H9 (cell line): ENCODE measurements at regions not wholly inside any gene's neighbourhood (a gene's known extent, or its start where the extent isn't known, plus 50 kb on each side); places are given as distances from the start of the nearest gene placed in this dataset.

ENCODE experiments used
- DNase-seq: peaks from one replicate; pipeline ENCODE4 v3.0.0-alpha.2; 2017
- H2AFZ ChIP-seq: one replicate; pipeline ENCODE4 v1.6.1; 2013; ENCODE audit warnings: mild to moderate bottlenecking, low read length, control low read depth, moderate library complexity
- H2AK5ac ChIP-seq: 2 replicates; pipeline ENCODE4 v1.6.1; 2013; ENCODE audit warnings: low read length, control low read depth, mixed read lengths; ENCODE audit not compliant: insufficient read length
- H2BK120ac ChIP-seq: one replicate; pipeline ENCODE4 v1.6.1; 2013; ENCODE audit warnings: low read depth, mild to moderate bottlenecking, low read length, control low read depth, inconsistent platforms; ENCODE audit not compliant: poor library complexity, severe bottlenecking
- H2BK12ac ChIP-seq: 2 replicates; pipeline ENCODE4 v1.6.1; 2013; ENCODE audit warnings: low read length, control low read depth, mixed read lengths, low read depth; ENCODE audit not compliant: insufficient read length
- H2BK15ac ChIP-seq: 2 replicates; pipeline ENCODE4 v1.6.1; 2013; ENCODE audit warnings: low read depth, low read length, control low read depth
- H2BK20ac ChIP-seq: one replicate; pipeline ENCODE4 v1.6.1; 2013; ENCODE audit warnings: low read depth, mild to moderate bottlenecking, low read length, control low read depth, inconsistent platforms; ENCODE audit not compliant: poor library complexity, severe bottlenecking
- H2BK5ac ChIP-seq: 2 replicates; pipeline ENCODE4 v1.6.1; 2013; ENCODE audit warnings: low read length, control low read depth, mixed read lengths; ENCODE audit not compliant: insufficient read length
- H3K14ac ChIP-seq: 2 replicates; pipeline ENCODE4 v1.6.1; 2013; ENCODE audit warnings: low read length, control low read depth; ENCODE audit not compliant: insufficient read depth
- H3K18ac ChIP-seq: 2 replicates; pipeline ENCODE4 v1.6.1; 2013; ENCODE audit warnings: low read depth, mild to moderate bottlenecking, mixed read lengths, low read length, control low read depth; ENCODE audit not compliant: insufficient read length
- H3K23ac ChIP-seq: 2 replicates; pipeline ENCODE4 v1.6.1; 2013; ENCODE audit warnings: low read length, control low read depth, mixed read lengths, low read depth; ENCODE audit not compliant: insufficient read length
- H3K23me2 ChIP-seq: 2 replicates; pipeline ENCODE4 v1.6.1; 2013; ENCODE audit warnings: low read depth, mild to moderate bottlenecking, mixed read lengths, low read length, control low read depth; ENCODE audit not compliant: insufficient read length, poor library complexity, severe bottlenecking
- H3K27ac ChIP-seq: 2 replicates; pipeline ENCODE4 v1.5.1; 2013; ENCODE audit warnings: low read length, control low read depth, mixed read lengths, low read depth; ENCODE audit not compliant: insufficient read length
- H3K27me3 ChIP-seq: 2 replicates; pipeline ENCODE4 v1.6.1; 2013; ENCODE audit warnings: low read length, control low read depth, inconsistent platforms; ENCODE audit not compliant: insufficient read depth
- H3K4ac ChIP-seq: 2 replicates; pipeline ENCODE4 v1.6.1; 2013; ENCODE audit warnings: low read depth, mild to moderate bottlenecking, control low read depth, inconsistent platforms, low read length, moderate library complexity
- H3K4me1 ChIP-seq: 2 replicates; pipeline ENCODE4 v1.6.1; 2013; ENCODE audit warnings: low read length, control low read depth, inconsistent platforms; ENCODE audit not compliant: insufficient read depth
- H3K4me2 ChIP-seq: 2 replicates; pipeline ENCODE4 v1.6.1; 2013; ENCODE audit warnings: low read length, control low read depth, mixed read lengths; ENCODE audit not compliant: insufficient read length, insufficient read depth
- H3K56ac ChIP-seq: 2 replicates; pipeline ENCODE4 v1.6.1; 2013; ENCODE audit warnings: low read depth, mild to moderate bottlenecking, mixed read lengths, low read length, control low read depth; ENCODE audit not compliant: insufficient read length
- H3K79me1 ChIP-seq: 2 replicates; pipeline ENCODE4 v1.6.1; 2013; ENCODE audit warnings: low read depth, mild to moderate bottlenecking, moderate library complexity, low read length, control low read depth, inconsistent platforms; ENCODE audit not compliant: insufficient read depth, poor library complexity, severe bottlenecking
- H3K79me2 ChIP-seq: 2 replicates; pipeline ENCODE4 v1.6.1; 2013; ENCODE audit warnings: low read length, control low read depth, inconsistent platforms; ENCODE audit not compliant: insufficient read depth
- H3K9ac ChIP-seq: 2 replicates; pipeline ENCODE4 v1.6.1; 2013; ENCODE audit warnings: low read length, control low read depth, mixed read lengths; ENCODE audit not compliant: insufficient read length; ENCODE audit errors: extremely low read depth
- H3K9me3 ChIP-seq: one replicate; pipeline ENCODE4 v1.6.1; 2013; ENCODE audit warnings: low read depth, low read length, inconsistent platforms; ENCODE audit not compliant: control insufficient read depth
- H3T11ph ChIP-seq: one replicate; pipeline ENCODE4 v1.6.1; 2013; ENCODE audit warnings: mild to moderate bottlenecking, low read length, control low read depth, inconsistent platforms
- H4K20me1 ChIP-seq: one replicate; pipeline ENCODE4 v1.6.1; 2013; ENCODE audit not compliant: control insufficient read depth, insufficient read length, insufficient read depth
- H4K5ac ChIP-seq: 2 replicates; pipeline ENCODE4 v1.6.1; 2013; ENCODE audit warnings: low read depth, mild to moderate bottlenecking, mixed read lengths, low read length, control low read depth; ENCODE audit not compliant: insufficient read length
- H4K8ac ChIP-seq: replicated peaks from 2 replicates; pipeline ENCODE4 v1.6.1; 2013; ENCODE audit warnings: low read length, control low read depth, mixed read lengths, low read depth; ENCODE audit not compliant: insufficient read length
- H4K91ac ChIP-seq: 2 replicates; pipeline ENCODE4 v1.6.1; 2013; ENCODE audit warnings: low read depth, mild to moderate bottlenecking, moderate library complexity, mixed read lengths, low read length, control low read depth; ENCODE audit not compliant: insufficient read length
- H3K27ac Mint-ChIP-seq, 3 experiments: 2 replicates in 2 of 3; 3 replicates in 1 of 3; pipeline ENCODE4 v1.8.0; 2020 to 2021; ENCODE audit warnings: mixed read lengths in 3 of 3, mild to moderate bottlenecking in 1 of 3, moderate library complexity in 1 of 3
- H3K27me3 Mint-ChIP-seq: 2 replicates; pipeline ENCODE4 v1.8.0; 2021; ENCODE audit warnings: low read depth, mild to moderate bottlenecking, moderate library complexity, mixed read lengths
- H3K36me3 Mint-ChIP-seq, 3 experiments: 2 replicates in 2 of 3; 3 replicates in 1 of 3; pipeline ENCODE4 v1.8.0; 2020 to 2021; ENCODE audit warnings: low read depth in 3 of 3, mixed read lengths in 3 of 3; ENCODE audit not compliant: insufficient read depth in 1 of 3
- H3K4me1 Mint-ChIP-seq, 2 experiments: 2 replicates each; pipeline ENCODE4 v1.8.0; 2020; ENCODE audit warnings: mixed read lengths in 2 of 2
- H3K4me3 Mint-ChIP-seq, 2 experiments: 2 replicates in 1 of 2; 3 replicates in 1 of 2; pipeline ENCODE4 v1.8.0; 2020 to 2021; ENCODE audit warnings: mild to moderate bottlenecking in 2 of 2, mixed read lengths in 2 of 2, moderate library complexity in 1 of 2
- H3K9me3 Mint-ChIP-seq, 2 experiments: 2 replicates in 1 of 2; 3 replicates in 1 of 2; pipeline ENCODE4 v1.8.0; 2020; ENCODE audit warnings: mild to moderate bottlenecking in 2 of 2, mixed read lengths in 2 of 2, moderate library complexity in 1 of 2
- CTCF ChIP-seq: fragments of 200-600 bp; sonication (generic); conservative IDR thresholded peaks from 3 replicates; pipeline ENCODE4 v1.8.0; 2021; ENCODE audit warnings: antibody characterized with exemption, mild to moderate bottlenecking
- WGBS: extraction: QIAGEN DNeasy Blood & Tissue Kit; methylation state at CpG from one replicate; pipeline ENCODE4 v1.1.7; 2013; ENCODE audit warnings: missing lambda C conversion rate, low lambda C conversion rate, mixed read lengths; ENCODE audit not compliant: insufficient read length; ENCODE audit errors: extremely low coverage; 5-methylcytosine and 5-hydroxymethylcytosine counted together

- Histone ChIP-seq H3K18ac (no peak overlapping the region), H4K5ac (no peak overlapping the region), H2BK120ac (no peak overlapping the region), H2AFZ (no peak overlapping the region), H2BK15ac (no peak overlapping the region), H3K4me2 (no peak overlapping the region), H3K23me2 (no peaks in the 10 kb centered on the region), H2AK5ac (no peak overlapping the region), H3K9ac (no peak overlapping the region), H3K23ac (no peak overlapping the region), H3K14ac (no peak overlapping the region), H3K27me3 (no peaks in the 10 kb centered on the region), H4K91ac (no peak overlapping the region), H2BK12ac (no peak overlapping the region), H3K4me1 (peaks cover 4% of the 10 kb centered on the region; the same call in 1 of the 2 replicates), H3K9me3 (no peaks in the 10 kb centered on the region), H2BK5ac (no peak overlapping the region), H3K4ac (no peak overlapping the region), H4K20me1 (no peaks in the 10 kb centered on the region), H2BK20ac (no peak overlapping the region), H3K27ac (no peak overlapping the region), H4K8ac (no peak overlapping the region), H3K56ac (no peak overlapping the region), H3T11ph (no peak overlapping the region), H3K79me1 (no peaks in the 10 kb centered on the region), H3K79me2 (no peaks in the 10 kb centered on the region)
- Mint-ChIP-seq H3K9me3 (no peaks in the 10 kb centered on the region), H3K4me3 (no peak overlapping the region), H3K27ac (no peak overlapping the region), H3K27me3 (no peaks in the 10 kb centered on the region; the same call in 1 of the 2 replicates), H3K36me3 (no peaks in the 10 kb centered on the region), H3K4me1 (peaks cover 34 to 48% of the 10 kb centered on the region in 2 experiments)
- no peak for DNase-seq
- WGBS, result no CpG with 5 or more reads among the region's 6 CpGs
- TF ChIP-seq CTCF, result no peak
Observed at GRCh38 chr10:78280604-78281003, 246.9 kb downstream of the RPS24 start.
